ENCODE measurements at regions not wholly inside any gene's neighbourhood (a gene's known extent, or its start where the extent isn't known, plus 50 kb on each side); places are given as distances from the start of the nearest gene placed in this dataset.
A peak's percentile ranks its signal among the peaks of the same experiment; 100 is the strongest.
"Not testable (repeated sequence)": the region's sequence is repeated elsewhere in the genome, so short reads cannot be mapped to it uniquely, and the experiment has no call there.

DNA sequence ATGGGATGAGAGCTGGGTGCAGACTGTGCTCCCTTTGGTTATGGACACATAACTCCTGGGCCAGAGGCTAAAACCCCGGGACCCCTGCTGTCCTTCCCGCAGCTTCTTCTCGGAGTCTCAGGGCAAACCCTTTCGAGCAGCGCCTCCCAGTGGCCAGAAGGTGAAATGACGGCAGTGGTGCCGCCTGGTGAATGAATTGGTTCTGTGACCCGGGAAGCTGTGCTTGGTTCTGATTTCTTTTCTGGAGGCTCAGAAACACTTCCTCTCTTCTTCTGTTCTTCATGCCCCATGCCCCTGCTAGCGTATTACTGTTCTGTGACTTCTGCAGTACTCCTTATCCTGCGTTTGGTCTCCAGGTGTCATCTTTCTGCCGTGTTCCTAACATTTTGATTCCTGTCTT, 104.7 kb upstream of the CCZ1B start:
- TF ChIP-seq, protein P1, sequence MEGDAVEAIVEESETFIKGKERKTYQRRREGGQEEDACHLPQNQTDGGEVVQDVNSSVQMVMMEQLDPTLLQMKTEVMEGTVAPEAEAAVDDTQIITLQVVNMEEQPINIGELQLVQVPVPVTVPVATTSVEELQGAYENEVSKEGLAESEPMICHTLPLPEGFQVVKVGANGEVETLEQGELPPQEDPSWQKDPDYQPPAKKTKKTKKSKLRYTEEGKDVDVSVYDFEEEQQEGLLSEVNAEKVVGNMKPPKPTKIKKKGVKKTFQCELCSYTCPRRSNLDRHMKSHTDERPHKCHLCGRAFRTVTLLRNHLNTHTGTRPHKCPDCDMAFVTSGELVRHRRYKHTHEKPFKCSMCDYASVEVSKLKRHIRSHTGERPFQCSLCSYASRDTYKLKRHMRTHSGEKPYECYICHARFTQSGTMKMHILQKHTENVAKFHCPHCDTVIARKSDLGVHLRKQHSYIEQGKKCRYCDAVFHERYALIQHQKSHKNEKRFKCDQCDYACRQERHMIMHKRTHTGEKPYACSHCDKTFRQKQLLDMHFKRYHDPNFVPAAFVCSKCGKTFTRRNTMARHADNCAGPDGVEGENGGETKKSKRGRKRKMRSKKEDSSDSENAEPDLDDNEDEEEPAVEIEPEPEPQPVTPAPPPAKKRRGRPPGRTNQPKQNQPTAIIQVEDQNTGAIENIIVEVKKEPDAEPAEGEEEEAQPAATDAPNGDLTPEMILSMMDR (IDR thresholded peaks at IDR 0.05): peak; percentile 94
- not testable (repeated sequence) for H3K27ac ChIP-seq

DNA sequence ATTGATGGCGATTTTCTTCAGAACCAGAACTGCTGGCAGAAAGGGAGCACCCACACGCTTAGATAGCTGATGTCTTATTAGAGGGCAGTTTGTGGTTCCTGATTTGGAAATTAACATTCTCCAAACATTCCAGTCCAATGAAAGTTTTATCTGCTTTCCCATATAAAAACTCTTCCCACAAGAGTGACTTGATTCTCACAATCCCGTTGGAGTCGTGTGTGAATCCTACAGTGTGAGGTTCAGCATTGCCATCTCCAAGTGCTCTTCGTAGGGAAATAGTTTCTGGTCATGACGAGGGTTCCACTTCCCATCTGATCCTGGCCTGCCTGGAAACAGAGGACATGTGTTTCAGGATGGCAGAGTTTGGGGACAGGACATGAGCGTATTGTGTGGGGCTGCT, 105.4 kb upstream of the CCZ1B start:
- not testable (repeated sequence) for H3K27ac ChIP-seq

DNA sequence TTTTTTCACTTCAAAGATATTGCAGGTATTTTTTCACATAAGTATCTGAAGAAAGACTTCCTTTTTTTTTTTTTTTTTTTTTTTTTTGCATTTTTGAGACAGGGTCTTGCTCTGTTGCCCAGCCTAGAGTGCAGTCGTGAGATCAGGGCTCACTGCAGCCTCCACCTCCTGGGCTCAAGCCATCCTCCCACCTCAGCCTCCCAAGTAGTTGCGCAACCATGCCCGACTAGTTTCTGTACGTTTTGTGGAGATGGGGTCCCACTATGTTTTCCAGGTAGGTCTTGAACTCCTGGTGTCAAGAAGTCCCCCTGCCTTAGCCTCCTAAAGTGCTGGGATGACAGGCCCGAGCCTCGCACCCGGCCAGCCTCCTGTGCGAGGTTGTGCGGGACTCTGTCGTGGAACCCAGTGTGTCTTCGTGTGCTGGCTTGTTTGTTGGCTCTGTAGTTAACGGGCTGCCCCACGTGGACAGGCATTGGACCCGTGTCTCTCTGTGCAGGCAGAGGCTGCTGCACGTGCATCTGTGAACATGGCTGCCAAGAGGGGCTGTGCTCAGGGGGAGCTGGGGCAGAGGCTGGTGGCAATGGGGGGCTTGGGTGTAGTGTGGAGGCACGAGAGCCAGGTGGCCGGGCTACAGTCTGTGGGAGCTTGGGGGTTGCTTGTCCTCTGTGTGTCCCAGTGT, 108.0 kb upstream of the CCZ1B start:
- not testable (repeated sequence) for H3K27ac ChIP-seq

DNA sequence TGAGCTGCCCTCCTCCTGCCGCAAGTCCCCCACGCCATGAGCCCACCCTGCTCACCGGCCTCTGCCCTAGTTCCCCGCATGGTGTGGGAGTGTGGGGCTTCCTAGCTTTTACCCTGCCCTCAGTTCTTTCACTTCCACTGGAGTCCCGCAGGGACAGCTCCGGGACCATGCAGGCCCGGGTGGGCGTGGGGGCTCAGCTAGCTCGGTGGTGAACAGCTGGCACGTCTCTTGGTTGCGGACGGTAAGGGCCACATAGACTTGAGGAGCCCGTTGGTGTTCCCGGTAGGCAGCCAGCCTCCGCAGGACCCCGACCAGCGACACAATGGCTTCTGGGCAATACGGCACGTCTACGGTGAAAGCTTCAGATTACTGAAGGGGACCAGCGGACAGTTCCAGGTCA, 108.9 kb upstream of the CCZ1B start:
- no peak for TF ChIP-seq ZFX (IDR thresholded peaks at IDR 0.05; ENCODE audit: borderline replicate concordance)
- TF ChIP-seq, protein P1 (IDR thresholded peaks at IDR 0.05): no peak
- H3K27ac ChIP-seq: no peak overlapping the region

DNA sequence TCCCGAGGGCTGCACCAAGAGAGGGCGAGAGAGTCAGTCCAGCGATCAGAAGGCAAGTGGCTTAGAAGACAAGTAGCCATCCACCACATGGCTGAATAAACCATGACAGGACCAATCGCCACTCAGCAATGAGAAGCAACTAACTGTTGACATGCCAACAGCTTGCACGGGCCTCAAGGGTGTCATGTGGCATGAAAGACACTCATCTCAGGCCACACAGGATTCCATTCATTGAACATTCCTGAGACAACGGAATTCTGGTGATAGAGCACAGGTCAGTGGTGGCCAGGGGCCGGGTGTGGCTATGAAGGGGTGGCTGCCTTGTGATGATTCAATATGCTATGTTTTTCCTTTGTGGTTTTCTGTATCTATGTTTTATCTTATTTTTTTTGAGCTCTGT, 110.6 kb upstream of the CCZ1B start:
- H3K27ac ChIP-seq: not testable (repeated sequence)

DNA sequence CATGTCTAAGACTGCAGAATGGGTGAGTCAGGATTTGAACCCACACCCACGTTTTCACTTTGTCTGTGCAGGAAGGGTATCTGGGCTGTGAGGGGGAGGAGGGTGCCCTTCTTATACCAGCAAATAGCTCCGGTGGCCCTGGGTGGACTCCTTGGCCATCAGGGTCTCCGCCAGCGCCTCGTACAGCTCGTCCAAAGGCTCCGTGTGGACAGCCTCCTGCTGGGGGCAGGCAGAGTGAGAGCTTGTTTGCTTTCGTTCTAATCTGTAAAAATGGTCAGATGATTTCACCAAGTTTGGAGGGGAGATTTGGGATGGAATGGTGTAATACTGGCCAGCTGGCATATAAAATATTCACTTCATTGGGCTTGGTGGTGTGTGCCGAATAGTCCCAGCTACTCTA, 111.7 kb upstream of the CCZ1B start:
- H3K27ac ChIP-seq: not testable (repeated sequence)

DNA sequence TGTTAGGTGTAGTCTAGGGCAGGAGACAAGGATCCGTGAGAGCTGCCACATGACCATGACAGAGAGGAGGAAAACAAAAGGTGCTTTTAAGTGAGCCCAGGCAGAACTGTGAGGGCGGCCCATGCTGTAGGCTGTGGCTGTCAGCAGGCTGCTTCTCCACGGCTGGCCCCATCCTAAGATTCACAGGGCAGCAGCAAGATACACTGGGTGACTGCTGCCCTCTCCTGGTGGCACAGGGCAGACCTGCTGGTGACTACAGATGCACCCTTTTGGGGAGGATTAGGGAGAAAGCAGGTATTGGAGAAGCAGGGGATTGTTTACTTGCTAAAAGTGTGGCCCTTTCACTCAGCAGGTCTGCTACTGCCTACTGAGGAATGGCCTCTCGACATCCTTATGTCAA, 112.2 kb upstream of the CCZ1B start:
- TF ChIP-seq, protein P1 (IDR thresholded peaks at IDR 0.05): peak; percentile 84
- not testable (repeated sequence) for H3K27ac ChIP-seq

DNA sequence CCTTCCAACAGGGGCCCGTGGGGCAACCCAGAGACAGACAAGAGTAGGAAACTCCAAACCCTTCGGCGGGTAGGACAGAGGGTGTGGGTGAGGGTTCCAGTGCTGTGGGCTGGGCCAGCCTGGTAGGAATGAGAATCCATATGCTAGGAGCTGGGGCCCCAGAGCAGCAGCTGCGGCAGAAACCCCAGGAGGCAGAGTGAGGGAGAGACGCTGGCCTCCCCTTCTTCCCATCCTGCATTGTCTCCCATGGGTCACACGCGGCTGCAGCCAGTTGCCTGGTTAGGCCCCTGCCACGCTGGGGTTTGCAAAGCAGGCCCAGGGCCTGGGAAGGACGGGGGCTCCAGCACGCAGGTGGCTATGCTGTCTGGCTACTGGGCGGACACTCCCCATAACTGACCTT, 113.1 kb upstream of the CCZ1B start:
- H3K27ac ChIP-seq: not testable (repeated sequence)

DNA sequence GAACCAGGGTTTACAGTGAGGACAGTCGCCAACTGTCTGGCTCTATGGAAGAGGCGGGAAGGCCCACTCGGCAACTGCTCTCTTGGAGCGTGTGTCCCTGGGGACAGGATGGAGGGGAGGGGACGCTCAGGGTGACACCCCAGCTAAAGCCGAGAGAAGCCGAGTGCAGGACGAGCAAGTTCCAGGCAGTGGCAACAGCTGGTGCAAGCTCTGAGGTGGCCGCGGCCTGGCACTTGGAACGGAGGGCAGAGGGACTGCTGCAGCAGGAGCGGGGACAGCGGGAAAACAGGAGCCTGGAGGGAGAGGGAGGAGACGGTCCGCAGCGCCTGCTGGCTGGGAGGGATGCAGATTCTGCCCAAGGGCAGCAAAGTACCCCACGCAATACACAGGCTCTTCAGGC, 113.8 kb upstream of the CCZ1B start:
- H3K27ac ChIP-seq: not testable (repeated sequence)

DNA sequence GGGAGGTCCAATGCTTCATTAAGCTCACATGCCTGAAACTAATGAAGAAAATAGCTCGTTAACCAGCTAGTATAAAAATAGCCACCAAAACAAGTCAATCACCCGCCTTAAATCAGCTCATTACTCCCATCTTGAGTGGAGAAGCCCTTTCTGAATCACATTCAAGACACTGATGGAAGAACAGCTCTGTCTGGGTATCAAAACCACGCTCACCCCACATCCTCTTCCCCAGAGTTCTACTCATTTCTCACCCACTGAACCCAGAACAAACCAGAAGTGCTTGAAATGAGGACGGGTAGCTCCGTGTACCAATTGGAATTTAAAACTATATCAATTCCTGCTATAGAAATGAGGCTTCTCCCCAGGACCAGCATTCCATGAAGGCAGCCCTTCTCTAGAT, 120.8 kb upstream of the CCZ1B start:
- not testable (repeated sequence) for H3K27ac ChIP-seq

DNA sequence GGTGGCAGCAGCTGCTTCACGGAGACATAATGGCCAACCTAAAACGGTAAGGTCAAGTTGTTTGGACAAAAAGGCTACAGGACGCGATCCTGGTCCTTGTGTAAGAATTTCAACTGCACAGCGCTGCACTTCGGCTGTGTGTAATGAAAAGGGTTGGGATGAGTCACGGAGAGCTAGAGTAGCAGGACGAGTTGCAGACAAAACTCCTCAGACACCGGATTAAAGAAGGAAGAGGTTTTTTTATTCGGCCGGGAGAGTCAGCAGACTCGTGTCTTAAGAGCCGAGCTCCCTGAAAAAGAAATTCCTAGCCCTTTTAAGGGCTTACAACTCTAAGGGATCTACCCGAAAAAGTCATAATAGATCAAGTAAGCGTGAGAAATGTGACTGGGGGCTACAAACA, 124.2 kb upstream of the CCZ1B start:
- H3K27ac ChIP-seq: not testable (repeated sequence)

DNA sequence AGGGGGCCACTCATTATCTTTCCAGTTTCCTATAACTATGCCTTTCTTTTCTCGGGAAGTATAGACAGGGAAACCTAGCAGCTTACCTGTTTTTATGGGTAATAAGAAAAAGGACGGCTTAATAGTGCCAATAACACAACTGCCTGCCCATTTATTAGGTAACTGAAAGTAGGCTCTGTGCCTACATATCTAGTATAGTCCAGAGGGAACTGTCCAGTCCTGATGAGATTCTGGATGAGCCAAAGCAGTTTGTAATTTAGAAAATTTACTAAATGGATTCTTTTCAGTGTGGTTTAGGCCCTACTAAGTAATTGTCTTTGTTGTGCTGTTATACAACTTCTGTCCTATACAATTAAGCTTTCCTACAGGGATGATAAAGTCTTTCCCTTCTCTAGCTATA, 125.5 kb upstream of the CCZ1B start:
- not testable (repeated sequence) for H3K27ac ChIP-seq

DNA sequence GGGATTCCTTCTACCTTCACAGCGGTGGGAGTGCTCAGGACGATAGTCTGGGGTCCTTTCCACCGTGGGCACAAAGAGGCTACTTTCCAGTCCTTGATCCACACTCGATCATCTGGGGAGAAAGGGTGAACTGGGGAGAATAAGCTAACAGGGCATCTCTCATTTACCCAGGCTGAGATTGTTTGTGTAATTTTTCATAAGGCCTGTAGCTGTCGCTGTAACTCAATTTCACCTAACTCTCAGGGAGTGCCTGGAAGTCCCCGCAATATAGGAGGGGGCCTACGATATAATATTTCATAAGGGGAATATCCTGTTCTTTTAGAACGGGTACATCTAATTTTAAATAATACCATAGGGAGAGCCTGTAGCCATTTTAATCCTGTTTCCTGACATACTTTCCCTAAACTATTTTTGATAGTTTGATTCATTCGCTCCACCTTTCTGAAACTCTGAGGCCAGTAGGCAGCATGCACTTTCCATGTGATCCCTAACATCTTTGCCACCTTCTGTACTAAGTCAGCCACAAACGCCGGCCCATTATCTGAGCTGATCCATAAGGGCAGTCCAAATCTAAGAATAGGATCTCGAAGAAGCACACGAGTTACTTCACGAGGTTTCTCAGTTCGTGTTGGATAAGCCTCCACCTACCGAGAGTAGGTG, 127.2 kb upstream of the CCZ1B start:
- H3K27ac ChIP-seq: not testable (repeated sequence)
- TF ChIP-seq, protein P1 (IDR thresholded peaks at IDR 0.05): peak; percentile 85

DNA sequence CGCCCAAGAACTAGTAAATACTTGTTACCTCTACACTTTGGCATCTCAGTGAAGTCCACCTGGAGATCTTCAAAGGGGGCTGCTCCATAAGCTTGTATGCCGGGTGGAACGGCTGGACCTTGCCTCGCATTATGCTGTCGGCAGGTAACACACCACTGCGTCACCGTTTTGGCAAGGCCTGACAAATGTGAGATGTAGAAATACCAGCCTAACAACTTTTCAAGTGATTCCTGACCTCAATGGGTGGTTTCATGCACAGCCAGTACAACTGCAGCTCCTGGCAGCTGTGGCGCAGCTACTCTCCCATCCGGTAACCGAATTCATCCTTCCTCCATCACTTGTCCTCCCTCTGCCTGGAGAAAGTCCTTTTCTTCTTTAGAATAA, 127.7 kb upstream of the CCZ1B start:
- not testable (repeated sequence) for H3K27ac ChIP-seq

DNA sequence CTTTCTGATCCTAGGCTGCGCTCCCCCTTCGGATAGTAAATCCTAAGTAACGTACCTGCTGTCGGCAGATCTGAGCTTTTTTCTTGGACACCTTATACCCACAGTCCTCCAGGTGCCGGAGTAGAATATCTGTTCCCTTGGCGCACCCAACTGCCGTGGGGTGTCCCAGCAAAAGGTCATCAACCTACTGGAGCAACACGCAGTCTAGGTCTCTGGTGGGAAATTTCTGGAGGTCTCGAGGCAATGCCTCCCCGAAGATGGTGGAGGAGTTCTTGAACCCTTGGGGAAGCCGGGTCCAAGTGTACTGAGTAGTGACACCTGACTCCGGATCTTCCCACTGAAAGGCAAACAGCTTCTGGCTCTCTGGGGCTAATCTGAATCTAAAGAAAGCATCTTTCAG, 129.3 kb upstream of the CCZ1B start:
- H3K27ac ChIP-seq: not testable (repeated sequence)

DNA sequence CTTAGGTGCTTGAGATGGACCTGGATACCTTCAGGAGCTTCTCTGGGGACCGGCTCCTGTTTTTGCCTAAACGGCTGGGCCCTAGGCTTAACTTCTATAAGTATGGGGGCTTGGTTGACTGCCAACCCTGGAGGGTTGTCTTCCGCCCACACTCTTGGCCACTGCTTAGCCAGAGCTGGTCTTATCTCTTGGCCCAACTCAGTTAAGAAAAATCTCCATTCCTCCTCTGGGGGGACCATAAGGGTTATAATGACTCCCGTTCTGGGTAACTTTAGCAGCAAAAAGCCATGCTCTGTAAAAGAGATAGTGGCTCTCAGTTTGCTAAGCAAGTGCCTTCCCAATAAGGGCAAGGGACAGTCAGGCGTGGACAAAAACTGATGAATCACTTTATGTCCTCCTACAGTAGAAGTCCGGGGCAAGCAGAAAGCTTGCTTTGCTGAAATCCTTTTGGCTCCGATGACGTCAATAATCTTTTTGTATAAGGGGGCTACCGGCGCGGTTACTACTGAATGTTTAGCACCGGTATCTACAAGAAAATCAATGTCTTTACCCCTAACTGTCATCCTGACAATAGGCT, 130.0 kb upstream of the CCZ1B start:
- not testable (repeated sequence) for H3K27ac ChIP-seq

DNA sequence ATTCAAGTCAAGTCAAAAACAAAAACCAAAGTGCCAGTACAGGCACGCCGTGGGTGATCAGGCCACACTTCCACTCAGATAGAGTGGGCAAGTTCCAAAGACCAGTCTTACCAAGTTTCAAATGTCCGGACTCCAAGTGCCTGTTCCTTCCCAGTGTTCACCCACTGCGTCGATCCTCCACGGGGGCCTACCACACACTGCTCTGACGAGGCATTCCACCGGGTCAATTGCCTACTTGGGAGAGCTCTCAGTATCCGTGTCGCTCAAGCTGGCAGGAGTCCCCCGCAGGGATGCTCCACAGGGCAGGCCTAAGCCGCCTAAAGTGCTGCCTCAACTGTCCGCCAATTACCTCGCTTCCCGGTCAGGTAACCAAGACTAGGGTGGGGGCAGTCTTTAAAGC, 132.3 kb upstream of the CCZ1B start:
- H3K27ac ChIP-seq: not testable (repeated sequence)
